OCI-M2 (cell line): ENCODE measurements at regions not wholly inside any gene's neighbourhood (a gene's known extent, or its start where the extent isn't known, plus 50 kb on each side); places are given as distances from the start of the nearest gene placed in this dataset.
"Not testable (repeated sequence)": the region's sequence is repeated elsewhere in the genome, so short reads cannot be mapped to it uniquely, and the experiment has no call there.

Source experiments
- DNase-seq: peaks from one replicate; lab custom pipeline; 2025; ENCODE audit not compliant: unreplicated experiment; lab: John Stamatoyannopoulos, UW

GRCh38 chr4:11813951-11814446 lies 385.3 kb upstream of the HS3ST1 start:
- no peak for DNase-seq

- DNase-seq: not testable (repeated sequence)
Observed at GRCh38 chr4:11811521-11811920, 382.8 kb upstream of the HS3ST1 start.

GRCh38 chr4:11805842-11806241 lies 377.1 kb upstream of the HS3ST1 start:
- DNase-seq: no peak

GRCh38 chr4:11801466-11802446 lies 373.1 kb upstream of the HS3ST1 start:
- no peak for DNase-seq

GRCh38 chr4:11799196-11799595 lies 370.5 kb upstream of the HS3ST1 start:
- DNase-seq: no peak

GRCh38 chr4:11791797-11792196 lies 363.1 kb upstream of the HS3ST1 start:
- DNase-seq: no peak

- DNase-seq: no peak
Observed at GRCh38 chr4:11790230-11790629, 361.5 kb upstream of the HS3ST1 start.

GRCh38 chr4:11783588-11783987 lies 354.9 kb upstream of the HS3ST1 start:
- no peak for DNase-seq

- no peak for DNase-seq
Observed at GRCh38 chr4:11782859-11783258, 354.2 kb upstream of the HS3ST1 start.

- DNase-seq: no peak
Observed at GRCh38 chr4:11777447-11777846, 348.8 kb upstream of the HS3ST1 start.

GRCh38 chr4:11774346-11774745 lies 345.7 kb upstream of the HS3ST1 start:
- DNase-seq: no peak

GRCh38 chr4:11773798-11774197 lies 345.1 kb upstream of the HS3ST1 start:
- DNase-seq: no peak

- no peak for DNase-seq
Observed at GRCh38 chr4:11769434-11769833, 340.7 kb upstream of the HS3ST1 start.

GRCh38 chr4:11768251-11768972 lies 339.7 kb upstream of the HS3ST1 start:
- DNase-seq: no peak

- DNase-seq: no peak
Observed at GRCh38 chr4:11765849-11766453, 337.3 kb upstream of the HS3ST1 start.

- no peak for DNase-seq
Observed at GRCh38 chr4:11748164-11748872, 319.6 kb upstream of the HS3ST1 start.

GRCh38 chr4:11746734-11747133 lies 318.0 kb upstream of the HS3ST1 start:
- DNase-seq: no peak

GRCh38 chr4:11743976-11744375 lies 315.3 kb upstream of the HS3ST1 start:
- DNase-seq: no peak

- DNase-seq: no peak
Observed at GRCh38 chr4:11743236-11743635, 314.5 kb upstream of the HS3ST1 start.

GRCh38 chr4:11741190-11741652 lies 312.5 kb upstream of the HS3ST1 start:
- DNase-seq: no peak

GRCh38 chr4:11739992-11740391 lies 311.3 kb upstream of the HS3ST1 start:
- no peak for DNase-seq
